OCI-LY1 (cell line): ENCODE measurements at regions not wholly inside any gene's neighbourhood (a gene's known extent, or its start where the extent isn't known, plus 50 kb on each side); places are given as distances from the start of the nearest gene placed in this dataset.

Experiments used
- EZH2 ChIP-seq: fragments of 200-600 bp; sonication (generic), shearing (Covaris generic); IDR thresholded peaks from 2 replicates; pipeline ENCODE4 v1.8.0; 2017; ENCODE audit warnings: borderline replicate concordance, mixed run types, mild to moderate bottlenecking, antibody characterized with exemption, low read length, moderate library complexity, mixed read lengths
- TF ChIP-seq, protein P1 (sequence below): fragments of 200-600 bp; sonication (generic), shearing (Covaris generic); IDR thresholded peaks from 2 replicates; pipeline ENCODE4 v1.5.1; 2017; ENCODE audit warnings: mild to moderate bottlenecking, antibody characterized with exemption, low read length, moderate library complexity, mixed read lengths

DNA sequence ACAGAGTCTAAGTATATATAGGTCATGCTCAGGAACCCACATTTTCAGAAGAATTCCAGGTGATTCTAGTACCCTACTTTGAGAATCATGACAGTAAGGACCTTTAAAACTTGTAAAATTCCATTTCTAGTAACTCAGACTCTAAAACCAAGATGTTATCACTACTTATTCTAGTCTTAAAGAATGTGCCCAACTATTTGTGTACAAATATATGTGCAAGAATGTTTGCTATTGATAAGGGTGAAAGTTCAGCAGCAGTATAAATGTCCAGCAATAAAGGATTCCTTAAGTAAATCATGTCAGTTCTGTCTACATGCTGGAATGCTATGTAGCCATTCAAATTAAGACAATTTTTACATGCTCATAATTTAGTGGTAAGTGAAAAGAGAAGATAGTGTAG lies 71.1 kb upstream of the MAGEB2 start:
- TF ChIP-seq, protein P1, sequence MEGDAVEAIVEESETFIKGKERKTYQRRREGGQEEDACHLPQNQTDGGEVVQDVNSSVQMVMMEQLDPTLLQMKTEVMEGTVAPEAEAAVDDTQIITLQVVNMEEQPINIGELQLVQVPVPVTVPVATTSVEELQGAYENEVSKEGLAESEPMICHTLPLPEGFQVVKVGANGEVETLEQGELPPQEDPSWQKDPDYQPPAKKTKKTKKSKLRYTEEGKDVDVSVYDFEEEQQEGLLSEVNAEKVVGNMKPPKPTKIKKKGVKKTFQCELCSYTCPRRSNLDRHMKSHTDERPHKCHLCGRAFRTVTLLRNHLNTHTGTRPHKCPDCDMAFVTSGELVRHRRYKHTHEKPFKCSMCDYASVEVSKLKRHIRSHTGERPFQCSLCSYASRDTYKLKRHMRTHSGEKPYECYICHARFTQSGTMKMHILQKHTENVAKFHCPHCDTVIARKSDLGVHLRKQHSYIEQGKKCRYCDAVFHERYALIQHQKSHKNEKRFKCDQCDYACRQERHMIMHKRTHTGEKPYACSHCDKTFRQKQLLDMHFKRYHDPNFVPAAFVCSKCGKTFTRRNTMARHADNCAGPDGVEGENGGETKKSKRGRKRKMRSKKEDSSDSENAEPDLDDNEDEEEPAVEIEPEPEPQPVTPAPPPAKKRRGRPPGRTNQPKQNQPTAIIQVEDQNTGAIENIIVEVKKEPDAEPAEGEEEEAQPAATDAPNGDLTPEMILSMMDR: no peak
- TF ChIP-seq EZH2: no peak
